T-helper 1 cell (primary cell): ENCODE measurements at regions not wholly inside any gene's neighbourhood (a gene's known extent, or its start where the extent isn't known, plus 50 kb on each side); places are given as distances from the start of the nearest gene placed in this dataset.
"Not testable (repeated sequence)": the region's sequence is repeated elsewhere in the genome, so short reads cannot be mapped to it uniquely, and the experiment has no call there.

Source experiments
- DNase-seq, 5 donors: peaks; one replicate each; pipeline ENCODE4 v3.0.0-alpha.2; 2012 to 2020

GRCh38 chr7:155397758-155398714 is 59.9 kb upstream of the EN2 start:
- DNase-seq, result not testable (repeated sequence)

DNA sequence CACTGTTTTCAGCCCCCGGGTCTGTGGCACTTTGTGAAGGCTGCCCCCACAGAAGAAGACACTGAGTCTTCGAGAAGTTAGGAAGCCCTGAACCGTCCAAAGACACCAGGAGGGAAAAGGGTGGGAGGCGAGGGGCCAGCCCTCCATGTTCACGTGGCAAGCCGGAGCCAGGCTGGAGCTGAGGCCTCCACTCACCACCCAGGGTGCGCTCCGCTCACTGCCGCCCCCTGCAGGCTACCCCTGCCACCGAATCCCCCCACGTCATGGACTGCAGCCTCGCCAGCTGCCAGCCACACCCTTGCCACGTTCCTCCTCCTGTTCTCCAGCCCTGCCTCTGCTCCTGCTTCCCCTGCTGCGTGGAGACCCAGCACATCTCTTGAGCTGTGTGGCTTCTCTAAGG is 59.0 kb upstream of the EN2 start:
- DNase-seq, result no peak

- no peak for DNase-seq
Observed at GRCh38 chr7:155399577-155399976, 58.4 kb upstream of the EN2 start.

DNA sequence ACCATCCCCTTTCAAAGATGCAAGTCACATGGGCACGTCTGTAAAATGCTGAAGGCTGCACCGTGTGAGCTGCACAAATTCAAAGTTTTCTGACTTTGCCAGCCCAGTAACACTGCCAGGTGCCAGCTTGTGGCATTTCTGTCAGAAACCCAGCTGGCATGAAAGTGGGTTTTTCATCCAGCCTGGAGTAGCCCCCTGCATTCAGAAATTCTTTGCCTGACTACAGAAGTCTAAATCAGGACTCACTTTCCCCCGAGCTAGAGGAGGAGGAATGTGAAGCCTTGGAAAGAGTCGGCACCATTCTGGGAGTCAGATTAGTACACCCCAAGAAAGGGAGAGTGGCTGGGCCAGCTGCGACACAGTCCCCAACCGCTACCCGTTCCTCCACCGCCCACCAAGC is 56.7 kb upstream of the EN2 start:
- DNase-seq, result no peak

DNA sequence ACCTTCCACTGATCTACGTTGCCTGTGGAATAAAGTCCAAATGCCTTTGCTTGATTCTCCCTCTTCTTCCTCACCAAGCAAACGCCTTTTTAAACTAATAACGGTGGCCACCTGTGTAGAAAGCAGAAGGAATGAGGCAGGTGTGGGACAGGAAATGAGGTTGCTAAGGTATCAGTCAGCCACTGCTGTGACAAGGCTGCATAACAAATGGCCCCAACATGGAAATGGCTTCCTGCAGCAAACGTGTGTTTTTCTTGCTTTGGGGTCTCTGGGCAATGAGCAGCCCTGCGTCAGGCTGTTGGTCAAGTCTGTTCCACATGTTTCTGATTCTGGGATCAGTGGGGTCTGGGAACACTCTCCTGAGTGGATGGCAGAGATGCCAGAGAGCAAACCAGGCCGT is 56.0 kb upstream of the EN2 start:
- DNase-seq, result no peak

DNA sequence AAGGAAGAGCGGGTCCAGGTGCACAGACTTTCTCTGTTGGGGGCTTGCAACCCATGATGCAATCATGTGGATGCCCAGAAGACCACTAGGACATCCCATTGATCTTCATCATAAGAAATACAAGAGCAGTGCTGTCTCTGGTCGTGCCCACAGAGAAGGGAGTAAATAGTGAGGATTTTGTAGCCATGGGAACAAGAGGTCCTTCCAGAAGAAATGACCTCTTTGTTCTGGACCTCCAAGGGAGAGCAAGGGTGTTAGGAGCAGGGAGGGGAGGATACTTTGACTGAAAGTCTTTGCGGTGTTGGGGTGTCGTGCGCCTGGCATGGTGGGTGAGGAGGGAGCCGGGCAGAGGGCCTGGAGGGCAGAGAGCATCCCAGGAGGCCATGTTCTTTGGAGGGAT is 55.0 kb upstream of the EN2 start:
- no peak for DNase-seq

GRCh38 chr7:155404976-155405375 is 53.0 kb upstream of the EN2 start:
- no peak for DNase-seq

DNA sequence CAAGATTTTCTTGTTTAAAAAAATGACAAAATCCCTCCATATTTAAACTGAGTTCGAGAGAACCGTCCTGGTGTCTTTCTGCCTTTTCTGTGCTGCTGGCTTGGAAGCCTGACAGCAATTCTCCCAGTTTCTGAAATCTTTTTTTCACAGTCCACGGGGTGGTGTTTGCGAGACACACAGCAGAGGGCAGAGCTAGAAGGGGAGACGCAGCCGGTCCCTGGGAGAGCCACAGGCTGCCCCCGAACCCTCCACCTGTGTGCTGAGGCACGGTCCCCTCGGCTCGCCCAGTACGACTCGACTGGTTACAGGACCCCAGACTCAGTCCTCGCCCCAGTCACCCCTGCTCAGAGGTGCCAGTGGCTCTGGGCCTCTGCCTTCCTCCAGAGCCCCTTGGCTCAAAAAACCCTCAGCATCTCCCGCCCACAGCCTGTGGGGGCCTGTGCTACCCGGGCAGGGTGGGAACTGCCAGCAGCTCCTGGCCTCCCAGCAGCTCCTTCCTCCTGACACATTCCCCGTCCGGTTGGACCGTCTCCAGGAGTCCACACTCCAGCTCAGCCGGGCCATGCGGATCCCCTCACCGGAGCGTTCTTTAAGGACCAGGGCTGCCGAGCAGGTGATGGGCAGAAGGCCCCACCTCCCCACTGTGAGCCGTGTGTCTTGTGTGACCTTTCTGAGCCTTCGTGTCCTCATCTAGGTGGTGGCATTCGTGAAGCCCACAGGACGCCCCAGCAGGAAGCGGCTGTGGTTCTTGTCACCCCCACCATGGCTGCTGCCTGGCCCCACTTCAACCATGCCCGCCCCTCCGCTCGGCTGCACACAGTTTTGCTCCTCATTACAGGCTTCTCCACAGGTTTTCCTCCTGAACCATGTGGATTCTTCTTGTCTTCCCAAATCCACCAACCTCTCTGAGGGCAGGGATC is 52.3 kb upstream of the EN2 start:
- no peak for DNase-seq

- DNase-seq, result no peak
Observed at GRCh38 chr7:155407799-155408198, 50.1 kb upstream of the EN2 start.
